Fibroblast of peridontal ligament (primary cell): ENCODE measurements at regions not wholly inside any gene's neighbourhood (a gene's known extent, or its start where the extent isn't known, plus 50 kb on each side); places are given as distances from the start of the nearest gene placed in this dataset.

Experiments used
- DNase-seq: peaks from one replicate; pipeline ENCODE4 v3.0.0-alpha.2; 2010; ENCODE audit errors: extremely low read depth

- no peak for DNase-seq
Measured at GRCh38 chr22:48553694-48554308, 1273.9 kb downstream of the BRD1 start.

DNA sequence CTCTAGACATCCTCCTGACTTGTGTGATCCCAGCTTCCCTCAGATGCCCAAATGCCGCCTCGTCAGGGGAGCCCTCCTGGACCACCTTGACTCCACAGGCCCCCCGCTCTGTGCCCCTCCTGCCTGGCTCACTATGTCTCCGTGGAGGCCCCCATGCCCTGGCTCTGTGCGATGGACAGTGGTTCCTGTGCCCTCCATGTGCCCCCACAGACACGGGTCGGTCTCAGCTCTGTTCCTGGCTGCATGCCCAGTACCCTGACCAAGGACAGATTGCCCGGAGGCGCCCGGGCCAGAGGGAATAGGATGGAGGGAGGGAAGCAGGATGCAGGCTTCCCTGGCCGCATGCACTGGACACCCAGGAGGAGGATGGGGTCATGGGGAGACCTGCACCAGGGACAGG lies 1274.6 kb downstream of the BRD1 start:
- DNase-seq: no peak

GRCh38 chr22:48551716-48552268 lies 1275.9 kb downstream of the BRD1 start:
- DNase-seq: no peak

DNA sequence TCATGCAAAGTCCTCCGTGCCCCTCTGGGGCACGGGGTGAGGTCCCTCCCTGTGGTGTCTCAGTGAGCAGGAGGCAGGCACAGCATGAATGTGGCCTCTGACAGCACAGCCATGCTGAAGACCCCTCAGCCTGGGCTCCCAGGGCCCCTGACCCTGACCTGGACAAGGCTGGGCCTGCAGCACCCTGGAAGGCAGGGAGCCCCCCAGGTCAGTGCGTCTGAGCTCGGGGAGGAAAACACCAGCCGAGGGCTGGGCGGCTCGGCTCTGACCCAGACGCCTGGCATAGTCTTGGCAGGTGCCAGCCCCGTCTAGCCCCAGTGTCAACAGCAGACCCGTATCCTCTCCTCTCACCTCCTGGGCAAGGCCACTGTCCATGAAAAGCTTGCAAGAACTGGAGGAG lies 1276.6 kb downstream of the BRD1 start:
- no peak for DNase-seq

GRCh38 chr22:48548391-48548790 lies 1279.3 kb downstream of the BRD1 start:
- DNase-seq: no peak

DNA sequence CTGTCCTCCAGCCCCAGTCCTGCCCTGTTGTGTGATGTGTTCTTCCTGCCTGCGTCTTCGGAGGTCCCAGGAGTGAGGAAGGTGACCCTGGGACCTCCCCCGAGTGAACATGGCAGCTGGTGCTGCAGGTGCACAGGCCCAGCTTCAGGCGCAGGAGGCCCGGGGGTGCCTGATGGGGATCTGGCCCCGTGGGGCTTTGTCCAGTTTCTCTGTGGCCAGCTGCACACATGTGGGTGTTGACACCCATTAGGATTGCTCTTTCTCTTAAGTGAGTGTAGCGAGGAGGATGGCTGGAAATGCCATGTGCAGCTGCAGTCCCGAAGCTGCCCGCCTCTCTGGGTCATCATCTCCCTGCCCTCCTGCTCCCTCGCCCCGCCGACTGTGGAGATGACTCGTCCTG lies 1279.7 kb downstream of the BRD1 start:
- DNase-seq: no peak

- no peak for DNase-seq
Measured at GRCh38 chr22:48546653-48547424, 1280.8 kb downstream of the BRD1 start.

GRCh38 chr22:48545987-48546386 lies 1281.7 kb downstream of the BRD1 start:
- DNase-seq: no peak

DNA sequence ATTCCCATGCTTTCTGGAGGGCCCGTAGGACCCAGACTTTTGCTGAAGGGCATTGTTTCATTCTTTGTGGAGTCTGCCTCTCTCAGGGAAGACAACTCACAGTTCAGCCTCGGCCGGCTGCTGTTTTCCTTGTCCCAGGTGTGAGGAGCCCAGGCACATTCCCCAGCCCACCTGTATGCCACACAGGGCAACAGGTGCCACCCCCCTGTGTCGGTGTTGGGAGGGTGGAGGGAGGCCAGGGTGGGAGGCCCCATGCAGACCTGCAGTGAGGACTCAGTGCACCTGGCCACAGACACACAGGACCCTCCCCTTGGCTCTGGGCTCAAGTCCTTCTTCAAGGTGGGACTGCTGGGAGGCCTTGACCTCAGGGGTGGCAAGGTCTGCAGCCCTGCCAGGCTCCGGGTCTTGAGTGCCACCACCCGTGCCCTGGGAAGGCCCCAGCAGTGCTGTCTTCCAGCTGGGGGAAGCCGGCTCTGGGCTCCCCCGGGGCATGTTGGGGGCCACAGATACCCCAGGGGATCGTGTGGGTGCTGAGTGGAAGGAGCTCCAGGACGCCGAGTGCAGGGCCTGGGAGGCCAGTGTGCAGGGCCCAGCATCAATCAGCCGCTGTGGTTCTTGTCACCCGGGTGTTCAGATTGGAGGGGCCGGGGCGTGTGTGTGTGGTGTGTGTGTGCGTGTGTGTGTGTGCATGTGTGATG lies 1286.1 kb downstream of the BRD1 start:
- no peak for DNase-seq

DNA sequence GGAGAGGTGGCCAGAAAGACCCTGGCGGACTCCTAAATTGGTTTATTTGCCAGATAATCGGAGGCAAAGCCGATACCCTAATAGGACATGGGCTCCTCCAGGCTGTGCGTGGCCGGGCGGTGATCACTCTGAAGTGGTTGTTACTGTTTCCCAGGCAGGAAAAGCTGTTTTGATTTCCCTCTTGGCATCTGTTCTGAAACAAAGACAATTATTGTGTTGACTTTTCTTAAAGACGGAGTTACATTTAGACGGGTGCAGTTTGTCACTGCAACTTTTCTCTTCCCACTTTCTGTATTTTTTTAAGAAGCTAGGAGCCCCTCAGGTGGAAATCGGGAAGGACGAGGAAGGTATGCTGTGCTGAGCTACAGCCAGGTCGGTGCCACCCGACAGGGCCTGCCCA lies 1288.4 kb downstream of the BRD1 start:
- no peak for DNase-seq

- DNase-seq: no peak
Measured at GRCh38 chr22:48538291-48538820, 1289.3 kb downstream of the BRD1 start.

- no peak for DNase-seq
Measured at GRCh38 chr22:48537343-48537680, 1290.4 kb downstream of the BRD1 start.

GRCh38 chr22:48536541-48537342 lies 1290.9 kb downstream of the BRD1 start:
- DNase-seq: no peak

GRCh38 chr22:48535868-48536540 lies 1291.7 kb downstream of the BRD1 start:
- no peak for DNase-seq

GRCh38 chr22:48534395-48534958 lies 1293.2 kb downstream of the BRD1 start:
- no peak for DNase-seq

GRCh38 chr22:48532986-48533385 lies 1294.7 kb downstream of the BRD1 start:
- DNase-seq: no peak

- DNase-seq: no peak
Measured at GRCh38 chr22:48531761-48532435, 1295.8 kb downstream of the BRD1 start.

DNA sequence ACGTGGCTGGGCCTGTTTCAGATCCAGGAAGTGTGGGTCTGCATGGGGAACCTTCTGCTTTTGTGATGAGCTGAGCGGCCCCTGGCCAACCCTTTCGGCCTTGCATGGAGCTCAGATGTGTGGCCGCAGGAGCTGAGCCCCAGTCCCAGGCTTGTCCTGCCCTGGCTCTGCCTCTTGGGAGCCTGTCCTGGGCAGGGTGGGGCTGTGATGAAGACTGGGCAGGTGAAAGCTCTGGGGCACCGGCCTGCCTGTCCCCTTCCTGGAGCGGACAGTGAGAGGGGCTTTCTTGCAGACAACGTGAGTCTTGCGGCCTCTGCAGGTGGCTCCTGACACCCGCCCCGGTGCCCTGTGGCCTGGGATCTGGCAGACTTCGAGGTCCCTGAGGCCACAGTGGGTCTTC lies 1296.6 kb downstream of the BRD1 start:
- DNase-seq: no peak

- DNase-seq: no peak
Measured at GRCh38 chr22:48530666-48531065, 1297.0 kb downstream of the BRD1 start.

DNA sequence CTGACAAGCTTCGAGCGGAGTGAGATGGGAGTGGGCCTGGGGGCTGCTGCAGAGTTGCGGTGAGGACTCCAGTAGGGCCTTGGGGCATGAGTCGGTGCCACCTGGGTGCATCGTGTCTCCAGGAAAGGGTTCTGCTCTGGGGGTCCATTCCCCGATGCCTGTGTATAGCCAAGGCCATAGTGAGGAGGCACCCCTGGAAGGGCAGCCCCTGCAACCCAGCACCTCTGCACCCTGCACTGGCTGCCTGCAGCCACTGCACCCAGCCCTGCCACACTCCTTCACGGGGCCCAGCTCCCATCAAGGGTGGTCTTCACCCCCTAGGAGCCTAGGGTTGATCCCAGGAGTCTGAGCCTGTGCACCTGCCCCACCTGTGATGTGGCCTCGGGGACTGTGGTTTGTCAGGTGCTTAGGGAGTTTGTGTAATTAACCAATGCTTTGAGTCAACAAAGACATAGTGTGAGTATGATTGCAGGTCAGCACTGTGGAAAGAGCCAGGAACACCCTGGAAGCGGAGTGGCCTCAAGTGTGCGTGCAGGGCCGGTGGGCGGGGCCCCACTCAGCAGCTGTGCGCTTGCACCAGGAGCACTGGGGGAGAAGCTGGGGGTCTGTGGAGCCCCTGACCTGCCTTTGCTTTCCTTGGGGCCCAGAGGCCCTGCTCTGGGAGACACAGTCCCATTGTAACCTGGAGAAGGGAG lies 1299.3 kb downstream of the BRD1 start:
- DNase-seq: no peak
